PFSK-1 (cell line): ENCODE measurements at regions not wholly inside any gene's neighbourhood (a gene's known extent, or its start where the extent isn't known, plus 50 kb on each side); places are given as distances from the start of the nearest gene placed in this dataset.

Source experiments
- FOXP2 ChIP-seq: optimal IDR thresholded peaks from 2 replicates; pipeline ENCODE3; 2011; ENCODE audit warnings: borderline replicate concordance, control low read depth, inconsistent platforms; ENCODE audit not compliant: insufficient read depth; ENCODE audit errors: extremely low read length, extremely low read depth
- POLR2AphosphoS5 ChIP-seq: IDR thresholded peaks from 2 replicates; pipeline ENCODE4 v1.6.1; 2012; ENCODE audit warnings: low read depth, mild to moderate bottlenecking, control low read depth, low read length, moderate library complexity
- REST ChIP-seq, 2 experiments: IDR thresholded peaks; 2 replicates each; pipeline versions ENCODE4 v1.6.1 to v1.8.0; 2011 to 2012; ENCODE audit warnings: low read depth in 2 of 2, low read length in 2 of 2, control low read depth in 1 of 2, inconsistent platforms in 1 of 2, mild to moderate bottlenecking in 1 of 2, moderate library complexity in 1 of 2; ENCODE audit not compliant: insufficient read depth in 1 of 2
- SIN3A ChIP-seq: IDR thresholded peaks from 2 replicates; pipeline ENCODE4 v1.6.1; 2012; ENCODE audit warnings: mild to moderate bottlenecking, low read length, moderate library complexity, borderline replicate concordance; ENCODE audit not compliant: insufficient read depth
- TAF1 ChIP-seq: IDR thresholded peaks from 2 replicates; pipeline ENCODE4 v1.6.1; 2012; ENCODE audit warnings: low read length, control low read depth, borderline replicate concordance; ENCODE audit not compliant: insufficient read depth

DNA sequence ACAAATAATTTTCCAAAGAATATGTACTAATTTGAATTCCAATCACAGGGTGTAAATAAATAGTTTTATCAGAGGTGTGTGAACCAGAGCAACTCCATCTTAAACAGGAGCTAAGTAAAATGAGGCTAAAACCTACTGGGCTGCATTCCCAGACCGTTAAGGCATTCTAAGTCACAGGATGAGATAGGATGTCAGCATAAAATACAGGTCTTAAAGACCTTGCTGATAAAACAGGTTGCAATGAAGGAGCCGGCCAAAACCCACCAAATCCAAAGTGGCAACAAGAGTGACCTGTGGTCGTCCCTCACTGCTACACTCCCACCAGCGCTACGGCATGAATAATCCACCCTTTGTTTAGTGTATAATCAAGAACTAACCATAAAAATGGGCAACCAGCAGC lies 291.7 kb upstream of the SEMA3D start:
- no peak for TF ChIP-seq SIN3A
- no peak for TF ChIP-seq FOXP2
- TF ChIP-seq TAF1 = no peak
- TF ChIP-seq POLR2AphosphoS5 = no peak
- no peak for TF ChIP-seq REST (IDR thresholded peaks at IDR 0.05; ENCODE audit: insufficient read depth in 1 of 2, low read depth in 2 of 2, low read length in 2 of 2)

- no peak for TF ChIP-seq REST (IDR thresholded peaks at IDR 0.05; ENCODE audit: insufficient read depth in 1 of 2, low read depth in 2 of 2, low read length in 2 of 2)
Measured at GRCh38 chr7:85475476-85475875, 288.6 kb upstream of the SEMA3D start.

DNA sequence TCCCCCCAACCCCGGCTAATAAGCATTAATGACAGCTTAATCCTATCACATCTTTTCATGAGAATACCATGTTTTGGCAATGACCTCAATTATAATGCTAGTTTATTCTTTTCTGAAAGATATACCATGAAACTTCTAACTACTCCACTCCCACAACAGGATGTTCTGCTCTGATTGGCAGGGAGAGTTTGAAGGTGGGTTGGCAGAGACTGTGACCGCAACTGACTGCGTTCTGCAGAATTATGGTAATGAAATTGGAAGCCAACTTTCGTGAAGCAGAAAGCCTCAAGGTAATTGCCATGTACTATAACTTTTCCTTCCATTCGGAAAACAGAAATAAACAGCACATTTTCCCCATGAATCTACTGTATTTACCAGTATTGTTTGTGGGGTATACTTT lies 288.2 kb upstream of the SEMA3D start:
- no peak for TF ChIP-seq FOXP2
- no peak for TF ChIP-seq TAF1
- TF ChIP-seq POLR2AphosphoS5 = no peak
- TF ChIP-seq SIN3A = no peak
- no peak for TF ChIP-seq REST (IDR thresholded peaks at IDR 0.05; ENCODE audit: insufficient read depth in 1 of 2, low read depth in 2 of 2, low read length in 2 of 2)

DNA sequence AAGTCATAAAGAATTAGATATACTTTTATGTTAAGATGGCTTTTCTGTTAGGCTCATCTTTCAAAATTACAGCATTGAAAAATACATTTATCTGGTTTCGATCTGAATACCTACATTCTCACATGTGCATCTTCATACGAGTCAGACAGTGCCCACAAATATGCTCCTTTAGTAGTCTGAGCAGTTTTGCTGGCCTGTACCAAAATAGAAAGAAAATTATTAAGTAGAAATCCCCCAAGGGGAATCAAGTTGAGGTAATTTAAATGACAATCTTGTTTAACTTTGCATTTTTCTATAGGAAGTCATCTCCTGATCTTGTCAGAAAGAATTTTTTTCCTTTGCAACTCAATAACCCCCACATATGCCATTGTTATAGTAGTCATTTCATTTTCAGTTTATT lies 287.4 kb upstream of the SEMA3D start:
- TF ChIP-seq TAF1 (no peak), FOXP2 (no peak), SIN3A (no peak), POLR2AphosphoS5 (no peak)

DNA sequence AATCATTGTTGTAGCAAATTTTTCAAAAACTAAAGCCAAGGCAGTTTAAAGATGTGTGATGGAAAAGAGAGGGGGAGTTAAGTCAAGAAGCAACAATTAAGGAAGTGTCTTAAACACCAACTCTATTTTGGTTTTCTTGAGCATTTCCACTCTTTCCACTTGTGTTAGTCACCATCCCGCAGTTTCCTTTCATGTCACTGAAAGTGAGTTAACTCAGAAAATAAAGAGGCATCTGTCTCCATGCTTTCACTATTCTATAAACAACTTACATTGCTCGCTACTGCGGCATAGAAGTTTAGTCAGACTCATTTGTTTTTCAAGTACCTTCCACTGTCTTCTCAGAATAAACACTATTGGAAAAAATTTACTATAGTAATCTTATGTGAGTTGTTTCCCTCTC lies 284.9 kb upstream of the SEMA3D start:
- TF ChIP-seq TAF1 = no peak
- TF ChIP-seq FOXP2 = no peak
- TF ChIP-seq POLR2AphosphoS5 = no peak
- no peak for TF ChIP-seq SIN3A
- TF ChIP-seq REST (IDR thresholded peaks at IDR 0.05; ENCODE audit: insufficient read depth in 1 of 2, low read depth in 2 of 2, low read length in 2 of 2) = no peak

- TF ChIP-seq POLR2AphosphoS5 (no peak), TAF1 (no peak), REST (IDR thresholded peaks at IDR 0.05; ENCODE audit: insufficient read depth in 1 of 2, low read depth in 2 of 2, low read length in 2 of 2) (no peak), FOXP2 (no peak), SIN3A (no peak)
Measured at GRCh38 chr7:85471307-85471706, 284.5 kb upstream of the SEMA3D start.
